Pancreas (tissue), 10 donors: ENCODE measurements at regions not wholly inside any gene's neighbourhood (a gene's known extent, or its start where the extent isn't known, plus 50 kb on each side); places are given as distances from the start of the nearest gene placed in this dataset.

Experiments used
- ATAC-seq, 4 donors: fragments of 200-7000 bp; cut with Tn5 transposase; one replicate each; pipeline versions ENCODE4 v1.8.0 to v1.9.1; 2020; ENCODE audit warnings: mild to moderate bottlenecking in 4 of 4, moderate library complexity in 4 of 4
- DNase-seq, 6 donors: peaks; one replicate each; pipeline ENCODE4 v3.0.0-alpha.2; 2020
- FAIRE-seq: peaks from 2 replicates; lab custom pipeline; 2012; peaks lifted over from hg19 to GRCh38; lab: Jason Lieb, UNC
- H3K27ac ChIP-seq, 4 donors: fragments of 200-600 bp; sonication (generic); 1 replicate in 3 of 4; 2 replicates in 1 of 4; pipeline versions ENCODE4 v1.5.0 to v1.8.0; 2020
- H3K27me3 ChIP-seq, 4 donors: fragments of 200-600 bp; one replicate each; pipeline ENCODE4 v1.8.0; 2021
- H3K36me3 ChIP-seq, 3 donors: fragments of 200-600 bp; sonication (generic) in 1 of 3; one replicate each; pipeline versions ENCODE4 v1.5.0 to v1.8.0; 2020 to 2021
- H3K4me1 ChIP-seq, 3 donors: fragments of 200-600 bp; one replicate each; pipeline ENCODE4 v1.8.0; 2021
- H3K4me3 ChIP-seq, 4 donors: fragments of 200-600 bp; sonication (generic) in 2 of 4; one replicate each; pipeline versions ENCODE4 v1.5.0 to v1.8.0; 2020 to 2021
- H3K9me3 ChIP-seq, 4 donors: fragments of 200-600 bp; one replicate each; pipeline ENCODE4 v1.8.0; 2021
- WGBS, 2 donors: extraction: QIAGEN DNeasy Blood & Tissue Kit; methylation state at CpG; one replicate each; pipeline ENCODE4 v1.1.7; 2013; 5-methylcytosine and 5-hydroxymethylcytosine counted together
- intact Hi-C, 3 donors: fragments of 100-400 bp; cut with DNase I; formaldehyde crosslinking; loops; one replicate each; pipeline versions ENCODE4 v1.11.1 to v1.14.2; 2022
- TF ChIP-seq, protein P1 (sequence below), 4 donors: fragments of 200-600 bp; sonication (generic) in 3 of 4; IDR thresholded peaks; one replicate each; pipeline versions ENCODE4 v1.5.0 to v1.8.0; 2021; ENCODE audit warnings: antibody characterized with exemption in 4 of 4
- donor health status: healthy with polysubstance abuse.
- donor health status: DM: no; HTN: no; CAD: no; lungs with moderate emphysema.
- donor health status: DM: no; HTN: no; CAD: no.
- donor health status: control.
- donor health status: control.
- donor health status: Bipolar disorder and iron deficiency.
- donor health status: DM: yes; HTN: yes; CAD: no.
- donor health status: DM: no; HTN: no; CAD: no.
- donor health status: DM: no; HTN: no; CAD: no.
- donor health status: DM: yes; HTN: yes; CAD: no.

DNA sequence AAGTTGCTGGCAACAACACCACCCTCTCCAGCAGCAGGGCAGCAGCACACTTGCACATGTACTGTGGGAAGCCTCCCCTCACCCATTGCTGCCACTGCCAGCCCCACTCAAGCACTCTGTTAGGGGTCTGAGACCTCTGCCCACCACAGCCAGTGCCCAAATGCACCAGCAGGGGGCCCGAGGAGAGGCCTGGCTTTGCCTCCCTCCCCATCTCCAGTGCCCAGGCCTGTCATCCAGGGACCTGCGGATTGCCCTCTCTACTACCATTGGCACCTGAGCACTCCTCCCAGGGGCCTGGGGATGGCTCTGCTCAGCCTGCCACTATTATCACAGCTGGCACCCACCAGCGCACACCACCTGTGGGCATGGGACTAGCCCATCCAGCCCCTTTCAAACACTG, 175.7 kb downstream of the PMAIP1 start:
- Histone ChIP-seq H3K27ac (no peak overlapping the region), H3K36me3 (no peaks in the 10 kb centered on the region), H3K4me3 (no peak overlapping the region), H3K27me3 (no peaks in the 10 kb centered on the region), H3K9me3 (no peaks in the 10 kb centered on the region), H3K4me1 (no peaks in the 10 kb centered on the region)
- ATAC-seq (no peak), DNase-seq (peak in 2 of 6 donors; percentile 9 to 28), FAIRE-seq (no peak)
- intact Hi-C loops = no loop called here
- 62 to 77% methylated on average over 3 of the region's 3 CpGs for WGBS, 2 donors
- TF ChIP-seq, protein P1, sequence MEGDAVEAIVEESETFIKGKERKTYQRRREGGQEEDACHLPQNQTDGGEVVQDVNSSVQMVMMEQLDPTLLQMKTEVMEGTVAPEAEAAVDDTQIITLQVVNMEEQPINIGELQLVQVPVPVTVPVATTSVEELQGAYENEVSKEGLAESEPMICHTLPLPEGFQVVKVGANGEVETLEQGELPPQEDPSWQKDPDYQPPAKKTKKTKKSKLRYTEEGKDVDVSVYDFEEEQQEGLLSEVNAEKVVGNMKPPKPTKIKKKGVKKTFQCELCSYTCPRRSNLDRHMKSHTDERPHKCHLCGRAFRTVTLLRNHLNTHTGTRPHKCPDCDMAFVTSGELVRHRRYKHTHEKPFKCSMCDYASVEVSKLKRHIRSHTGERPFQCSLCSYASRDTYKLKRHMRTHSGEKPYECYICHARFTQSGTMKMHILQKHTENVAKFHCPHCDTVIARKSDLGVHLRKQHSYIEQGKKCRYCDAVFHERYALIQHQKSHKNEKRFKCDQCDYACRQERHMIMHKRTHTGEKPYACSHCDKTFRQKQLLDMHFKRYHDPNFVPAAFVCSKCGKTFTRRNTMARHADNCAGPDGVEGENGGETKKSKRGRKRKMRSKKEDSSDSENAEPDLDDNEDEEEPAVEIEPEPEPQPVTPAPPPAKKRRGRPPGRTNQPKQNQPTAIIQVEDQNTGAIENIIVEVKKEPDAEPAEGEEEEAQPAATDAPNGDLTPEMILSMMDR (IDR thresholded peaks at IDR 0.05) = no peak

DNA sequence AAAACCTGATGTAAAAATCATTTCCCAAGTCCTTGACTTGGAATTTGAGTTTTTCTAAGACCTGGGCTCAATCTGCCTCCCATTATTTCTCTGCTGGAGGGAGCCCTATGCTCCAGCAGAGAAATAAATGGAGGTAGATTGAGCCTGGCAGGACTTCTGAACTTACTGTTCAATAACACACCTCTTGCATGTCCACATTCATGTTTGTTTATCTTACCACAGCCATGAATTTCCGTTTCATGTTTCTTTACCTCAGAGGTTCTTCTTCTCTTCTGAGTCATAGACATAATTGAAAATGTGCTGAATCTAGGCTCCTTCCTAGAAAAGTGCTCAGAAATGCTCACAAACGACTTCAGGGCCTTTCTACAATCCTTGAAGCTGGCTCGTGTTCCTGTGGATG, 170.8 kb downstream of the PMAIP1 start:
- Histone ChIP-seq H3K9me3 (no peaks in the 10 kb centered on the region), H3K4me3 (no peak overlapping the region), H3K27me3 (no peaks in the 10 kb centered on the region), H3K36me3 (no peaks in the 10 kb centered on the region), H3K27ac (no peak overlapping the region), H3K4me1 (no peaks in the 10 kb centered on the region)
- ATAC-seq (no peak), FAIRE-seq (no peak), DNase-seq (no peak)
- 40 to 52% methylated on average over 3 of the region's 3 CpGs for WGBS, 2 donors
- TF ChIP-seq, protein P1 (IDR thresholded peaks at IDR 0.05) = no peak
- intact Hi-C loops = no loop called here

DNA sequence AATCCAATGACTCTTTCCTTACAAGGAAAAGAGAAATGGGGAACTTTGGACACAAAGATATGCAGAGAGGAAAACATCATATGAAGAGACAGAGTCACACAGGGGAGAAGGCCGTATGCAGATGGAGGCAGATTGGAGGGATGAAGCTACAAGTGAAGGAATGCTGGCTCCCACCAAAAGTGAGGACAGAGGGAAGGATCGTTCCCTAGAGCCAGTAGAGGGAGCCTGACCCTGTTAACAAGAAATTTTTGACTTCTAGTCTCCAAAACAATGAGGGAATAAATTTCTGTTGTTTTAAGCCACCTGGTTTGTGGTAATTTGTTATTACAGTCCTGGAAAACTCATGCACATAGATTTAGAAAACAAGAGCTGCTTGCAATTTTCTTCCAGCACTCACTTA, 169.3 kb downstream of the PMAIP1 start:
- Histone ChIP-seq H3K9me3 (no peaks in the 10 kb centered on the region), H3K4me3 (no peak overlapping the region), H3K27ac (no peak overlapping the region), H3K4me1 (no peaks in the 10 kb centered on the region), H3K27me3 (no peaks in the 10 kb centered on the region), H3K36me3 (no peaks in the 10 kb centered on the region)
- no peak for DNase-seq
- no peak for ATAC-seq
- FAIRE-seq = no peak
- WGBS, 2 donors = 43 to 49% methylated on average over 2 of the region's 2 CpGs
- TF ChIP-seq, protein P1 (IDR thresholded peaks at IDR 0.05) = no peak
- intact Hi-C loops = no loop called here

DNA sequence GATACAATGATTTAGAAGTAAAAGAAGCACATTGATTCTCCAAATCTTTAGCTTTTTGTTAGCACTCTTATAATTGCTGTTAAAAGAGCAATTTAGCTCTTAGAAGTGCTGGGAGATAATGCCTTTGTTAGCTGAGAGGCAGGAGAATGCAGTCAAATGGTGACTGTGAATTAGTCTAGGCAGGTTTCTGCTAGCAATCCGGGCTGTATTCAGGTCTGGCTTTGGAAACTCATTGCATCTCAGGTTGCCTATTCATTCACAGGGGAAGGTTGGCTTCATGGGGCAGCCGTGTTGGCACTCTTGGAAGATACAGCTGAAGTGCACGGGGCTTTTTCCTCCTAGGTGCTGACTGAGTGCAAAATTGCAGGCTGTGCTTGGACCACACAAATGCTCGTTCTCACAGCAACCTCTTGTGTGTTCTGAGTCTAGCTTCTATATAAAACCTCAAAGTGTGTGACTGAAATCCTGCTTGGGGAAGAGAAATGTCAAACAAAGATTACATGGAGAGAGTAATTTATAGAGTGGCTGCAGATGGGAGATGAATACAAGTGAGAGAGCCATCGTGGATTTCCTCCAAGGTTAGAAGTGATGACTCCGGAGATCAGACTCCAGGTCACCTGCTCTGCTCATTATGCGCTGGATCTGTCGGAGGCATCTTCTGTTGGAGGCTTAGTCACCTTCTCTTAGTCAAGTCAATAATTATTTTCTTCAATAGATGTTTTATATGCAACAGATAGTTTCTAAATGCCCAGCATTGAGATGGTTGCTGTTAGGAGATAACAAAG, 167.8 kb downstream of the PMAIP1 start:
- ATAC-seq (no peak), DNase-seq (no peak), FAIRE-seq (no peak)
- 50 to 56% methylated on average over 8 of the region's 8 CpGs for WGBS, 2 donors
- H3K9me3 ChIP-seq = no peaks in the 10 kb centered on the region
- no peaks in the 10 kb centered on the region for H3K27me3 ChIP-seq
- H3K4me3 ChIP-seq = no peak overlapping the region
- intact Hi-C loops = no loop called here
- TF ChIP-seq, protein P1 (IDR thresholded peaks at IDR 0.05) = no peak
- H3K27ac ChIP-seq = no peak overlapping the region
- H3K4me1 ChIP-seq = no peaks in the 10 kb centered on the region
- H3K36me3 ChIP-seq = no peaks in the 10 kb centered on the region

DNA sequence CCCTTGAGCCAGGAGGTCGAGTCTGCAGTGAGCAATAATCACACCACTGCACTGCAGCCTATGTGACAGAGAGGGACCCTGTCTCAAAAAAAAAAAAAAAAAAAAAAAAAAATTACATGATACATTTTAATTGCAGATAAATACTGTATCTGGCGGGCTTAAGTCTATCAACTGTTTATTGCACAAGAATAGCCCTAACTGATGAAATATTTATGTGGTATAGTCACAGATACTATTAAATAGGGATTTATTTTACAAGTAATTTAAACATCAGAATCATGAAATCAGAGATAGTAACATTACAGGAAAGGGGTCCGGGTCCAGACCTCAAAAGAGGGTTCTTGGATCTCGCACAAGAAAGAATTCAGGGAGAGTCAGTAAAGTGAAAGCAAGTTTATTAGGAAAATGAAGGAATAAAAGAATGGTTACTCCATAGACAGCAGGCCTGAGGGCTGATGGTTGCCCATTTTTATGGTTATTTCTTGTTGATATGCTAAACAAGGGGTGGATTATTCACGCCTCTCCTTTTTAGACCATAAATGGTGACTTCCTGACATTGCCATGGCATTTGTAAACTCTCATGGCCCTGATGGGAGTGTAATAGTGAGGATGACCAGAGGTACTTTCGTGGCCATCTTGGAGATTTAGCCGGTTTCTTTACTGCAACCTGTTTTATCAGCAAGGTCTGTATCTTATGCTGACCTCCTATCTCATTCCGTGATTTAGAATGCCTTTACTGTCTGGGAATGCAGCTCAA, 166.6 kb downstream of the PMAIP1 start:
- TF ChIP-seq, protein P1 (IDR thresholded peaks at IDR 0.05) = no peak
- FAIRE-seq (no peak), ATAC-seq (no peak), DNase-seq (no peak)
- intact Hi-C loops = no loop called here
- Histone ChIP-seq H3K27me3 (no peaks in the 10 kb centered on the region), H3K27ac (no peak overlapping the region), H3K4me1 (no peaks in the 10 kb centered on the region), H3K4me3 (no peak overlapping the region), H3K9me3 (no peaks in the 10 kb centered on the region), H3K36me3 (no peaks in the 10 kb centered on the region)
- WGBS, 2 donors = 52 to 58% methylated on average over 8 of the region's 8 CpGs
